SU-DHL-6 (cell line): ENCODE measurements at regions not wholly inside any gene's neighbourhood (a gene's known extent, or its start where the extent isn't known, plus 50 kb on each side); places are given as distances from the start of the nearest gene placed in this dataset.

ENCODE experiments used
- H2AFZ ChIP-seq: fragments of 200-600 bp; sonication (generic); 2 replicates; pipeline ENCODE4 v1.6.1; 2014; ENCODE audit warnings: low read depth, mild to moderate bottlenecking, moderate library complexity, mixed read lengths, antibody characterized with exemption, low read length; ENCODE audit not compliant: severe bottlenecking
- H3F3A ChIP-seq: fragments of 200-600 bp; shearing (Covaris generic); 2 replicates; pipeline ENCODE4 v1.6.0; 2016; ENCODE audit warnings: antibody characterized with exemption, mild to moderate bottlenecking; ENCODE audit not compliant: insufficient read depth
- H3K27ac ChIP-seq: fragments of 200-600 bp; sonication (generic); 2 replicates; pipeline ENCODE4 v1.5.1; 2016; ENCODE audit warnings: low read depth, mild to moderate bottlenecking, low read length, moderate library complexity, mixed read lengths
- H3K27me3 ChIP-seq: fragments of 200-600 bp; sonication (generic), shearing (Covaris generic); 2 replicates; pipeline ENCODE4 v1.6.0; 2014; ENCODE audit warnings: mild to moderate bottlenecking, low read length
- H3K36me3 ChIP-seq: fragments of 200-600 bp; sonication (generic); 2 replicates; pipeline ENCODE4 v1.6.1; 2014; ENCODE audit warnings: mild to moderate bottlenecking, low read length, mixed read lengths
- H3K4me2 ChIP-seq: fragments of 300-600, 200-600 bp; shearing (Covaris generic), sonication (generic); 2 replicates; pipeline ENCODE4 v1.6.0; 2014; ENCODE audit warnings: low read length, low read depth, mild to moderate bottlenecking; ENCODE audit not compliant: poor library complexity, severe bottlenecking
- H3K4me3 ChIP-seq: fragments of 200-600 bp; sonication (generic); 2 replicates; pipeline ENCODE4 v1.5.1; 2014; ENCODE audit warnings: antibody characterized with exemption, low read length, mild to moderate bottlenecking, mixed read lengths; ENCODE audit not compliant: insufficient read depth, poor library complexity, severe bottlenecking
- H3K79me2 ChIP-seq: fragments of 200-600 bp; sonication (generic); 2 replicates; pipeline ENCODE4 v1.6.1; 2014; ENCODE audit warnings: mild to moderate bottlenecking, low read length, moderate library complexity; ENCODE audit not compliant: insufficient read depth
- H3K9ac ChIP-seq: fragments of 200-600 bp; sonication (generic); 2 replicates; pipeline ENCODE4 v1.7.0; 2014; ENCODE audit warnings: mild to moderate bottlenecking, low read length
- H3K9me2 ChIP-seq: fragments of 200-600 bp; sonication (generic); replicated peaks from 2 replicates; pipeline ENCODE4 v1.6.1; 2014; ENCODE audit warnings: low read length; ENCODE audit not compliant: insufficient read depth
- H3K9me3 ChIP-seq: fragments of 200-600 bp; sonication (generic); 2 replicates; pipeline ENCODE4 v1.6.1; 2014; ENCODE audit warnings: low read length, mixed read lengths; ENCODE audit not compliant: insufficient read depth
- H4K20me1 ChIP-seq: fragments of 200-600 bp; sonication (generic); 2 replicates; pipeline ENCODE4 v1.6.1; 2014; ENCODE audit warnings: low read depth, mild to moderate bottlenecking, antibody characterized with exemption, low read length, moderate library complexity, mixed read lengths
- CTCF ChIP-seq: fragments of 200-600 bp; sonication (generic); IDR thresholded peaks from one replicate; pipeline ENCODE4 v1.5.1; 2017; ENCODE audit warnings: antibody characterized with exemption, mild to moderate bottlenecking, low read length, moderate library complexity; ENCODE audit not compliant: insufficient read depth, poor library complexity, severe bottlenecking
- EZH2phosphoT487 ChIP-seq: fragments of 200-600 bp; sonication (generic), shearing (Covaris generic); conservative IDR thresholded peaks from 2 replicates; pipeline ENCODE4 v1.6.1; 2018; ENCODE audit warnings: mild to moderate bottlenecking, antibody characterized with exemption, low read length, moderate library complexity, mixed read lengths

- Histone ChIP-seq H3K27me3 (no peaks in the 10 kb centered on the region), H3K79me2 (no peaks in the 10 kb centered on the region), H3K9me3 (no peaks in the 10 kb centered on the region), H3K9me2 (no peaks in the 10 kb centered on the region), H3K4me3 (no peak overlapping the region), H3K36me3 (no peaks in the 10 kb centered on the region), H3K27ac (no peak overlapping the region), H3F3A (no peaks in the 10 kb centered on the region), H2AFZ (no peak overlapping the region), H3K4me2 (no peak overlapping the region), H4K20me1 (no peaks in the 10 kb centered on the region), H3K9ac (no peak overlapping the region)
- no peak for TF ChIP-seq CTCF
- TF ChIP-seq EZH2phosphoT487 = no peak
Observed at GRCh38 chr1:30051777-30052176, 671.6 kb downstream of the MATN1 start.

GRCh38 chr1:30049748-30050296 is 673.6 kb downstream of the MATN1 start:
- H3K9me3 ChIP-seq = no peaks in the 10 kb centered on the region
- H3K36me3 ChIP-seq = no peaks in the 10 kb centered on the region
- H3K4me3 ChIP-seq = no peak overlapping the region
- H3K79me2 ChIP-seq = no peaks in the 10 kb centered on the region
- no peak overlapping the region for H3K27ac ChIP-seq
- no peaks in the 10 kb centered on the region for H3K27me3 ChIP-seq
- no peaks in the 10 kb centered on the region for H3F3A ChIP-seq
- no peak for TF ChIP-seq EZH2phosphoT487
- TF ChIP-seq CTCF = no peak
- no peak overlapping the region for H3K4me2 ChIP-seq
- H3K9me2 ChIP-seq = no peaks in the 10 kb centered on the region
- H2AFZ ChIP-seq = no peak overlapping the region
- H4K20me1 ChIP-seq = no peaks in the 10 kb centered on the region
- no peak overlapping the region for H3K9ac ChIP-seq

GRCh38 chr1:30048905-30049304 is 674.5 kb downstream of the MATN1 start:
- Histone ChIP-seq H3K27ac (no peak overlapping the region), H3K36me3 (no peaks in the 10 kb centered on the region), H3K9me3 (no peaks in the 10 kb centered on the region), H3K4me2 (no peak overlapping the region), H3K79me2 (no peaks in the 10 kb centered on the region), H2AFZ (no peak overlapping the region), H4K20me1 (no peaks in the 10 kb centered on the region), H3K9ac (no peak overlapping the region), H3K27me3 (no peaks in the 10 kb centered on the region), H3K9me2 (no peaks in the 10 kb centered on the region), H3K4me3 (no peak overlapping the region), H3F3A (no peaks in the 10 kb centered on the region)
- TF ChIP-seq CTCF (no peak), EZH2phosphoT487 (no peak)
